ENCODE measurements at regions not wholly inside any gene's neighbourhood (a gene's known extent, or its start where the extent isn't known, plus 50 kb on each side); places are given as distances from the start of the nearest gene placed in this dataset.

DNA sequence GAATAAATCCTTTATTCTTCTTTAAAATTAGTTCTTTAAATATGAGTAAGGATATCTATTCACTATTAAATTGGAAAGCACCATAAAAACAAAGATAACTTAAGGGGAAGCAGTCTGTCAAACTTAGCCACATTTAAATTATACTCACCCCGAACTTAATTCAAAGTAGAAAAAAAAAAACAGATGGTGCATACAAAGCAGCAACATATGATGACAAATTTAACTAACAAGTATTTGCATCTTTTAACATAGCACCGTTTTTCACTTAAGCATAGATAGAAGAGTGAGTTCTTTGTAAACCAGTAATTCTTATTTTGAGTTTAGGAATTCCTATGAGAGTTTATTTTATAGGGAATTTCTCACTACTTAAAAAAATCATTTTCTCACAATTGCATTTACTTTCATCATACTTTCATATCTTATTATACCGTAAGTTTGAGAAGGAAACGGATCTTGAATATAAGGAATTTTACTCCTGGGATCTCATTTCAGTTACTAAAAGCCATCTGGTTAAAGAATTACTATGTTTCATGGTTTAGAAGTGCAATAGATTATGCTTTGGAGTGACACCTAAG lies 828.2 kb upstream of the MAP3K7 start:
- Histone ChIP-seq H3K4me3 (no peak overlapping the region), H3K27me3 (no peaks in the 10 kb centered on the region), H3K27ac (no peak overlapping the region), H3K36me3 (no peaks in the 10 kb centered on the region), H3K4me1 (no peaks in the 10 kb centered on the region), H3K9me3 (peaks cover 0 to 12% (median 5%) of the 10 kb centered on the region in 3 donors)
- intact Hi-C loops (cut with DNase I; ENCODE audit: low total_unique reads) = no loop called here
- TF ChIP-seq, protein P1, sequence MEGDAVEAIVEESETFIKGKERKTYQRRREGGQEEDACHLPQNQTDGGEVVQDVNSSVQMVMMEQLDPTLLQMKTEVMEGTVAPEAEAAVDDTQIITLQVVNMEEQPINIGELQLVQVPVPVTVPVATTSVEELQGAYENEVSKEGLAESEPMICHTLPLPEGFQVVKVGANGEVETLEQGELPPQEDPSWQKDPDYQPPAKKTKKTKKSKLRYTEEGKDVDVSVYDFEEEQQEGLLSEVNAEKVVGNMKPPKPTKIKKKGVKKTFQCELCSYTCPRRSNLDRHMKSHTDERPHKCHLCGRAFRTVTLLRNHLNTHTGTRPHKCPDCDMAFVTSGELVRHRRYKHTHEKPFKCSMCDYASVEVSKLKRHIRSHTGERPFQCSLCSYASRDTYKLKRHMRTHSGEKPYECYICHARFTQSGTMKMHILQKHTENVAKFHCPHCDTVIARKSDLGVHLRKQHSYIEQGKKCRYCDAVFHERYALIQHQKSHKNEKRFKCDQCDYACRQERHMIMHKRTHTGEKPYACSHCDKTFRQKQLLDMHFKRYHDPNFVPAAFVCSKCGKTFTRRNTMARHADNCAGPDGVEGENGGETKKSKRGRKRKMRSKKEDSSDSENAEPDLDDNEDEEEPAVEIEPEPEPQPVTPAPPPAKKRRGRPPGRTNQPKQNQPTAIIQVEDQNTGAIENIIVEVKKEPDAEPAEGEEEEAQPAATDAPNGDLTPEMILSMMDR (IDR thresholded peaks at IDR 0.05) = no peak
- DNase-seq = no peak

DNA sequence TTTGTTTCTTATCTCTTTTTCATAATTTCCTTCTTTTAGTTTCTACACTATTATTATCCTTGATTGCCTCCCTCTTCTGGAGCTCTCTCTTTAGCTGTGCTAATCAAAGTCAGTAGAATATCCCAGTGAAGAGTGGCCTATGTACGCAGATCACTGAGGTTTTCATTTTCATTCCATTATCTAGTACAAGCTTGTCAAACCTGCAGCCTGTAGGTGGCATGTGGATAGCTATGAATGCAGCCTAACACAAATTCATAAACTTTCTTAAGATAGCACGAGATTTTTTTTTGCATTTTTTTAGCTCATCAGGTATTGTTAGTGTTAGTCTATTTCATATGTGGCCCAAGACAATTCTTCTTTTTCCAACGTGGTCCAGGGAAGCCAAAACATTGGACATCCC lies 825.7 kb upstream of the MAP3K7 start:
- intact Hi-C loops (cut with DNase I; ENCODE audit: low total_unique reads) = no loop called here
- Histone ChIP-seq H3K36me3 (no peaks in the 10 kb centered on the region), H3K4me1 (no peaks in the 10 kb centered on the region), H3K4me3 (no peak overlapping the region), H3K9me3 (peaks cover 0 to 4% (median 0%) of the 10 kb centered on the region in 3 donors), H3K27ac (no peak overlapping the region), H3K27me3 (no peaks in the 10 kb centered on the region)
- TF ChIP-seq, protein P1 (IDR thresholded peaks at IDR 0.05) = no peak
- no peak for DNase-seq

GRCh38 chr6:91407706-91408105 lies 820.8 kb upstream of the MAP3K7 start:
- H3K36me3 ChIP-seq = no peaks in the 10 kb centered on the region
- peaks cover 0 to 4% (median 0%) of the 10 kb centered on the region in 3 donors for H3K9me3 ChIP-seq
- no peak overlapping the region for H3K4me3 ChIP-seq
- TF ChIP-seq, protein P1 (IDR thresholded peaks at IDR 0.05) = no peak
- H3K4me1 ChIP-seq = no peaks in the 10 kb centered on the region
- H3K27ac ChIP-seq = no peak overlapping the region
- no peaks in the 10 kb centered on the region for H3K27me3 ChIP-seq
- no peak for DNase-seq
- intact Hi-C loops (cut with DNase I; ENCODE audit: low total_unique reads) = no loop called here

- intact Hi-C loops (cut with DNase I; ENCODE audit: low total_unique reads) = no loop called here
- Histone ChIP-seq H3K27ac (no peak overlapping the region), H3K4me3 (no peak overlapping the region), H3K9me3 (no peaks in the 10 kb centered on the region), H3K36me3 (no peaks in the 10 kb centered on the region), H3K4me1 (no peaks in the 10 kb centered on the region), H3K27me3 (no peaks in the 10 kb centered on the region)
- TF ChIP-seq, protein P1 (IDR thresholded peaks at IDR 0.05) = no peak
- no peak for DNase-seq
These were observed 806.1 kb upstream of the MAP3K7 start for GRCh38 chr6:91392951-91393350.

GRCh38 chr6:91387290-91388059 lies 800.6 kb upstream of the MAP3K7 start:
- TF ChIP-seq, protein P1 (IDR thresholded peaks at IDR 0.05) = no peak
- intact Hi-C loops (cut with DNase I; ENCODE audit: low total_unique reads) = no loop called here
- Histone ChIP-seq H3K4me1 (no peaks in the 10 kb centered on the region), H3K9me3 (no peaks in the 10 kb centered on the region), H3K4me3 (no peak overlapping the region), H3K27ac (no peak overlapping the region), H3K36me3 (no peaks in the 10 kb centered on the region), H3K27me3 (no peaks in the 10 kb centered on the region)
- no peak for DNase-seq
